K562 (cell line): ENCODE measurements at regions not wholly inside any gene's neighbourhood (a gene's known extent, or its start where the extent isn't known, plus 50 kb on each side); places are given as distances from the start of the nearest gene placed in this dataset.

ENCODE experiments used
- ATAC-seq: fragments of 200-7000 bp; cut with Tn5 transposase; 3 replicates; pipeline ENCODE4 v1.9.1; 2020; ENCODE audit warnings: moderate library complexity
- BruUV-seq: library from RNA; stranded (reverse); fragments of 400-500 nt; replicated peaks from 2 replicates; lab custom pipeline; 2021; lab: Mats Ljungman, UMichigan
- CTCF ChIA-PET: fragments of 300-600 bp; formaldehyde crosslinking; extraction: SDS; loops from one replicate; lab custom pipeline; 2021; ENCODE audit warnings: low intra/inter-chr PET ratio; lab: Yijun Ruan, JAX
- POLR2A ChIA-PET: fragments of 300-600, 350-650 bp; sonication (Branson Sonifier 250); formaldehyde crosslinking; extraction: SDS; loops from one replicate; lab custom pipeline; 2021; ENCODE audit warnings: antibody characterized with exemption, inconsistent platforms; lab: Yijun Ruan, JAX
- DNase-seq, 4 experiments: peaks; one replicate each; pipeline versions ENCODE4 v3.0.0 to v3.0.0-alpha.2; 2011 to 2018; ENCODE audit warnings: low spot score in 3 of 4, mixed read lengths in 3 of 4; ENCODE audit errors: extremely low read depth in 1 of 4
- FAIRE-seq: peaks from 2 replicates; lab custom pipeline; 2011; peaks lifted over from hg19 to GRCh38; lab: Jason Lieb, UNC
- H2AFZ ChIP-seq: 2 replicates; pipeline ENCODE4 v1.6.0; 2011; ENCODE audit warnings: low read depth, low read length, control low read depth, inconsistent platforms
- H3K27ac ChIP-seq: fragments of 200-600 bp; 3 replicates; pipeline ENCODE4 v1.8.0; 2011; ENCODE audit warnings: low read depth, mild to moderate bottlenecking, control low read depth, inconsistent platforms, low read length, moderate library complexity, mixed read lengths; ENCODE audit errors: extremely low read depth
- H3K27me3 ChIP-seq, 2 experiments: fragments of 300-600 bp in 1 of 2; 2 replicates in 1 of 2; 3 replicates in 1 of 2; pipeline versions ENCODE4 v1.6.0 to v1.8.0; 2011; ENCODE audit warnings: inconsistent platforms in 2 of 2, low read length in 2 of 2, mild to moderate bottlenecking in 1 of 2, mixed read lengths in 1 of 2, moderate library complexity in 1 of 2; ENCODE audit not compliant: control insufficient read depth in 2 of 2, insufficient read depth in 2 of 2
- H3K36me3 ChIP-seq: fragments of 300-600 bp; 3 replicates; pipeline ENCODE4 v1.8.0; 2011; ENCODE audit warnings: mild to moderate bottlenecking, low read length, inconsistent platforms; ENCODE audit not compliant: control insufficient read depth, insufficient read depth
- H3K4me1 ChIP-seq, 2 experiments: fragments of 200-600 bp in 1 of 2; replicated peaks in 1 of 2; 2 replicates in 1 of 2; 3 replicates in 1 of 2; pipeline versions ENCODE4 v1.5.1 to v1.8.0; 2011; ENCODE audit warnings: inconsistent platforms in 2 of 2, low read length in 2 of 2, mild to moderate bottlenecking in 1 of 2, mixed read lengths in 1 of 2, moderate library complexity in 1 of 2; ENCODE audit not compliant: control insufficient read depth in 2 of 2, insufficient read depth in 2 of 2
- H3K4me2 ChIP-seq: 2 replicates; pipeline ENCODE4 v1.6.1; 2011; ENCODE audit warnings: low read length, control low read depth, inconsistent platforms, mixed read lengths; ENCODE audit not compliant: insufficient read depth
- H3K4me3 ChIP-seq: fragments of 200-600 bp; sonication (generic), shearing (Covaris generic); 2 replicates; pipeline ENCODE4 v1.5.1; 2016; ENCODE audit warnings: control low read depth, inconsistent platforms
- H3K79me2 ChIP-seq: fragments of 200-600 bp; 3 replicates; pipeline ENCODE4 v1.8.0; 2011; ENCODE audit warnings: low read length, inconsistent platforms; ENCODE audit not compliant: control insufficient read depth, insufficient read depth
- H3K9ac ChIP-seq, 2 experiments: 2 replicates each; pipeline versions ENCODE4 v1.6.0 to v1.6.1; 2011; ENCODE audit warnings: low read depth in 2 of 2, low read length in 2 of 2, control low read depth in 1 of 2, inconsistent platforms in 1 of 2, mild to moderate bottlenecking in 1 of 2, mixed read lengths in 1 of 2; ENCODE audit not compliant: insufficient read depth in 1 of 2
- H3K9me1 ChIP-seq: one replicate; pipeline ENCODE4 v1.6.0; 2011; ENCODE audit warnings: inconsistent platforms, mild to moderate bottlenecking, low read length, moderate library complexity; ENCODE audit not compliant: control insufficient read depth, insufficient read depth
- H3K9me3 ChIP-seq: replicated peaks from 2 replicates; pipeline ENCODE4 v1.5.1; 2011; ENCODE audit warnings: low read depth, low read length, inconsistent platforms; ENCODE audit not compliant: control insufficient read depth, insufficient read depth
- H4K20me1 ChIP-seq: replicated peaks from 2 replicates; pipeline ENCODE4 v1.6.1; 2011; ENCODE audit warnings: low read length, inconsistent platforms, mixed read lengths; ENCODE audit not compliant: control insufficient read depth, insufficient read depth
- ARNT ChIP-seq, 2 experiments: fragments of 450-650 bp; IDR thresholded peaks; 2 replicates each; pipeline ENCODE4 v1.6.1; 2016; ENCODE audit warnings: mild to moderate bottlenecking in 1 of 2
- FOXJ3 ChIP-seq: sonication (generic); formaldehyde crosslinking; IDR thresholded peaks from 2 replicates; pipeline ENCODE4 v1.4.0; 2020; ENCODE audit warnings: mild to moderate bottlenecking, missing genetic modification reagents
- GABPA ChIP-seq: fragments of 200-800 bp; sonication (Bioruptor generic); conservative IDR thresholded peaks from 2 replicates; pipeline ENCODE4 v1.6.1; 2016; ENCODE audit warnings: low read depth, missing genetic modification characterization, missing compliant biosample characterization
- RFX1 ChIP-seq: fragments of 450-650 bp; IDR thresholded peaks from 2 replicates; pipeline ENCODE4 v1.6.1; 2016; ENCODE audit warnings: mild to moderate bottlenecking, moderate library complexity
- TRIM24 ChIP-seq, 2 experiments: fragments of 450-650 bp; IDR thresholded peaks; 2 replicates each; pipeline ENCODE4 v1.6.1; 2016
- XRCC5 ChIP-seq: fragments of 200-400 bp; formaldehyde crosslinking; IDR thresholded peaks from 2 replicates; pipeline ENCODE4 v1.6.1; 2017; ENCODE audit warnings: low read depth, mild to moderate bottlenecking, low read length
- ZNF3 ChIP-seq: fragments of 250-450 bp; sonication (Bioruptor Pico); IDR thresholded peaks from 2 replicates; pipeline ENCODE4 v1.5.0; 2021; ENCODE audit warnings: mild to moderate bottlenecking, moderate library complexity
- WGBS: fragments of 100-300 bp; shearing (Covaris generic); methylation state at CpG from one replicate; pipeline ENCODE4 v1.1.6; 2016; ENCODE audit warnings: low coverage, mixed read lengths; ENCODE audit not compliant: insufficient coverage; ENCODE audit errors: missing lambda C conversion rate; 5-methylcytosine and 5-hydroxymethylcytosine counted together
- in situ Hi-C: fragments of 300-500 bp; cut with MboI; formaldehyde crosslinking; loops from 4 replicates; pipeline ENCODE4 v1.15.0; 2018; ENCODE audit warnings: inconsistent platforms, mixed read lengths
- intact Hi-C: fragments of 100-400 bp; cut with micrococcal nuclease; formaldehyde crosslinking; loops from 2 replicates; pipeline ENCODE4 v1.14.2; 2022
- TF ChIP-seq, protein P1 (sequence below): fragments of 200-400 bp; formaldehyde crosslinking; IDR thresholded peaks from 2 replicates; pipeline ENCODE4 v1.6.1; 2017; ENCODE audit warnings: mild to moderate bottlenecking, low read depth, low read length, moderate library complexity
- TF ChIP-seq, protein P2 (sequence below): fragments of 150-350 bp; conservative IDR thresholded peaks from 2 replicates; pipeline ENCODE4 v1.6.1; 2014; ENCODE audit warnings: low read length

DNA sequence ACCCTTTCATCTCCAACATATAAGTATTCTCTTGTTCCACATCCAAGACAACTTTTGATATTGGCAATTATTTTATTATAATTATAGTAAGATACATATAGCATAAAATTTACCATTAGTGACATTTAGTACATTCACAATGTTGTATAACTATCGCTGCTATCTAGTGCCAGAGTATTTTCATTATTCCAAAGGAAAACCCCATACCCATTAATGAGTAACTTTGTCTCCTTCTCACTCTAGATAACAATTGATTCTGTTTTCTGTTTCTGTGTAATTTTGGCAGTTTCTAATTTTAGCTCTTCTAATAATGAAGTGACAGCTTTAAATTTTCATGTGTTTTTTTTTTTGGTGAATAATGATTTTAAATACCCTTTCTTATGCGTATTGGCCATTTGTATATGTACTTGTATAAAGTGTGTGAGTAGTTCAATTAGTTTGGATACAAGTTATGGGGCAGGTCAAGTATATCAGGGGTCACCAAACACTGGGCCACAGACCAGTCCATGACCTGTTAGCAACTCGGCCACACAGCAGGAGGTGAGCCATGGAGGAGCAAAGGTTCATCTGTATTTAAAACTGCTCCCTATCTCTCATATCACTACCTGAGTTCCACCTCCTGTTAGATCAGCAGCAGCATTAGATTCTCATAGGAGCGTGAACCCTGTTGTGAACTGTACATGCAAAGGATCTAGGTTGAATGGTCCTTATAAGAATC is 97.2 kb upstream of the SYT1 start:
- FAIRE-seq, result no peak
- in situ Hi-C loops (no loop called here), intact Hi-C loops (no loop called here)
- no peaks in the 10 kb centered on the region for H3K79me2 ChIP-seq
- no peaks in the 10 kb centered on the region for H3K9me3 ChIP-seq
- POLR2A ChIA-PET, result no interaction called here
- CTCF ChIA-PET, result no interaction called here
- H3K36me3 ChIP-seq, result no peaks in the 10 kb centered on the region
- no peak overlapping the region for H2AFZ ChIP-seq
- no peak for DNase-seq
- no peak overlapping the region for H3K4me2 ChIP-seq
- WGBS, result 0% methylated on average over 4 of the region's 4 CpGs
- H3K4me1 ChIP-seq, result no peaks in the 10 kb centered on the region
- no TSS peak for BruUV-seq
- ATAC-seq, result no peak
- no peaks in the 10 kb centered on the region for H3K9me1 ChIP-seq
- H3K9ac ChIP-seq, result no peak overlapping the region
- no peak for TF ChIP-seq ZNF3 (CRISPR knock-in tag)
- no peak for TF ChIP-seq GABPA (tag)
- no peak for TF ChIP-seq XRCC5
- TF ChIP-seq TRIM24 (IDR thresholded peaks at IDR 0.05), result no peak
- TF ChIP-seq FOXJ3 (CRISPR knock-in tag), result no peak
- no peak for TF ChIP-seq ARNT (IDR thresholded peaks at IDR 0.05)
- TF ChIP-seq, protein P1, sequence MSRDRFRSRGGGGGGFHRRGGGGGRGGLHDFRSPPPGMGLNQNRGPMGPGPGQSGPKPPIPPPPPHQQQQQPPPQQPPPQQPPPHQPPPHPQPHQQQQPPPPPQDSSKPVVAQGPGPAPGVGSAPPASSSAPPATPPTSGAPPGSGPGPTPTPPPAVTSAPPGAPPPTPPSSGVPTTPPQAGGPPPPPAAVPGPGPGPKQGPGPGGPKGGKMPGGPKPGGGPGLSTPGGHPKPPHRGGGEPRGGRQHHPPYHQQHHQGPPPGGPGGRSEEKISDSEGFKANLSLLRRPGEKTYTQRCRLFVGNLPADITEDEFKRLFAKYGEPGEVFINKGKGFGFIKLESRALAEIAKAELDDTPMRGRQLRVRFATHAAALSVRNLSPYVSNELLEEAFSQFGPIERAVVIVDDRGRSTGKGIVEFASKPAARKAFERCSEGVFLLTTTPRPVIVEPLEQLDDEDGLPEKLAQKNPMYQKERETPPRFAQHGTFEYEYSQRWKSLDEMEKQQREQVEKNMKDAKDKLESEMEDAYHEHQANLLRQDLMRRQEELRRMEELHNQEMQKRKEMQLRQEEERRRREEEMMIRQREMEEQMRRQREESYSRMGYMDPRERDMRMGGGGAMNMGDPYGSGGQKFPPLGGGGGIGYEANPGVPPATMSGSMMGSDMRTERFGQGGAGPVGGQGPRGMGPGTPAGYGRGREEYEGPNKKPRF, result no peak
- TF ChIP-seq, protein P2, sequence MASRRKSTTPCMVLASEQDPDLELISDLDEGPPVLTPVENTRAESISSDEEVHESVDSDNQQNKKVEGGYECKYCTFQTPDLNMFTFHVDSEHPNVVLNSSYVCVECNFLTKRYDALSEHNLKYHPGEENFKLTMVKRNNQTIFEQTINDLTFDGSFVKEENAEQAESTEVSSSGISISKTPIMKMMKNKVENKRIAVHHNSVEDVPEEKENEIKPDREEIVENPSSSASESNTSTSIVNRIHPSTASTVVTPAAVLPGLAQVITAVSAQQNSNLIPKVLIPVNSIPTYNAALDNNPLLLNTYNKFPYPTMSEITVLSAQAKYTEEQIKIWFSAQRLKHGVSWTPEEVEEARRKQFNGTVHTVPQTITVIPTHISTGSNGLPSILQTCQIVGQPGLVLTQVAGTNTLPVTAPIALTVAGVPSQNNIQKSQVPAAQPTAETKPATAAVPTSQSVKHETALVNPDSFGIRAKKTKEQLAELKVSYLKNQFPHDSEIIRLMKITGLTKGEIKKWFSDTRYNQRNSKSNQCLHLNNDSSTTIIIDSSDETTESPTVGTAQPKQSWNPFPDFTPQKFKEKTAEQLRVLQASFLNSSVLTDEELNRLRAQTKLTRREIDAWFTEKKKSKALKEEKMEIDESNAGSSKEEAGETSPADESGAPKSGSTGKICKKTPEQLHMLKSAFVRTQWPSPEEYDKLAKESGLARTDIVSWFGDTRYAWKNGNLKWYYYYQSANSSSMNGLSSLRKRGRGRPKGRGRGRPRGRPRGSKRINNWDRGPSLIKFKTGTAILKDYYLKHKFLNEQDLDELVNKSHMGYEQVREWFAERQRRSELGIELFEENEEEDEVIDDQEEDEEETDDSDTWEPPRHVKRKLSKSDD, result no peak
- no peak for TF ChIP-seq RFX1
- H3K27me3 ChIP-seq, result no peaks in the 10 kb centered on the region
- H3K4me3 ChIP-seq, result no peak overlapping the region
- no peaks in the 10 kb centered on the region for H4K20me1 ChIP-seq
- H3K27ac ChIP-seq, result no peak overlapping the region
